SK-N-SH (cell line): ENCODE measurements at regions not wholly inside any gene's neighbourhood (a gene's known extent, or its start where the extent isn't known, plus 50 kb on each side); places are given as distances from the start of the nearest gene placed in this dataset.

Experiments
- CTCF ChIA-PET: fragments of 300-600, 350-600 bp; formaldehyde crosslinking; extraction: SDS; loops from one replicate; lab custom pipeline; 2021; lab: Yijun Ruan, JAX
- POLR2A ChIA-PET: fragments of 350-600 bp; sonication (Branson Sonifier 250); formaldehyde crosslinking; extraction: SDS; loops from one replicate; lab custom pipeline; 2020; ENCODE audit warnings: antibody characterized with exemption, inconsistent platforms; lab: Yijun Ruan, JAX
- DNase-seq: peaks from one replicate; pipeline ENCODE4 v3.0.0; 2012
- H2AFZ ChIP-seq: fragments of 200-600 bp; sonication (generic); 2 replicates; pipeline ENCODE4 v1.8.1; 2016; ENCODE audit warnings: antibody characterized with exemption, mild to moderate bottlenecking, low read depth
- H3F3A ChIP-seq: fragments of 200-600 bp; sonication (generic); replicated peaks from 2 replicates; pipeline ENCODE3; 2016; ENCODE audit warnings: antibody characterized with exemption, mild to moderate bottlenecking; ENCODE audit not compliant: insufficient read depth
- H3K27ac ChIP-seq, 2 experiments: fragments of 200-500 bp in 1 of 2; fragments of 200-600 bp in 1 of 2; sonication (Bioruptor generic) in 1 of 2; sonication (generic), shearing (Covaris generic) in 1 of 2; 2 replicates each; pipeline versions ENCODE4 v1.5.1 to v1.6.1; 2014 to 2016; ENCODE audit warnings: low read depth in 2 of 2, inconsistent platforms in 1 of 2, low read length in 1 of 2, mild to moderate bottlenecking in 1 of 2, mixed read lengths in 1 of 2
- H3K27me3 ChIP-seq: fragments of 200-600 bp; sonication (generic), shearing (Covaris generic); 2 replicates; pipeline ENCODE4 v1.6.1; 2016; ENCODE audit warnings: mixed run types; ENCODE audit not compliant: insufficient read depth
- H3K36me3 ChIP-seq, 2 experiments: fragments of 200-500 bp in 1 of 2; fragments of 200-600 bp in 1 of 2; sonication (Bioruptor generic) in 1 of 2; sonication (generic) in 1 of 2; replicated peaks in 1 of 2; 2 replicates each; pipeline versions ENCODE3 to v1.5.1; 2014 to 2016; ENCODE audit warnings: low read length in 1 of 2, mild to moderate bottlenecking in 1 of 2; ENCODE audit not compliant: insufficient read depth in 2 of 2, control insufficient read depth in 1 of 2
- H3K4me1 ChIP-seq, 2 experiments: fragments of 200-500 bp in 1 of 2; fragments of 200-600 bp in 1 of 2; sonication (Bioruptor generic) in 1 of 2; sonication (generic), shearing (Covaris generic) in 1 of 2; 2 replicates each; pipeline versions ENCODE4 v1.5.1 to v1.6.1; 2014 to 2016; ENCODE audit warnings: low read depth in 1 of 2, low read length in 1 of 2, mixed run types in 1 of 2; ENCODE audit not compliant: insufficient read depth in 2 of 2, control insufficient read depth in 1 of 2
- H3K4me2 ChIP-seq: fragments of 200-600 bp; sonication (generic), shearing (Covaris generic); 2 replicates; pipeline ENCODE4 v1.6.1; 2017; ENCODE audit warnings: mixed run types
- H3K4me3 ChIP-seq, 2 experiments: fragments of 200-500 bp in 1 of 2; fragments of 200-600 bp in 1 of 2; sonication (Bioruptor generic) in 1 of 2; sonication (generic), shearing (Covaris generic) in 1 of 2; 2 replicates each; pipeline versions ENCODE4 v1.5.1 to v1.8.1; 2014 to 2016; ENCODE audit warnings: low read depth in 2 of 2, inconsistent platforms in 1 of 2, low read length in 1 of 2, mild to moderate bottlenecking in 1 of 2, mixed read lengths in 1 of 2, moderate library complexity in 1 of 2
- H3K79me2 ChIP-seq: fragments of 200-600 bp; sonication (generic); 2 replicates; pipeline ENCODE4 v1.8.1; 2017; ENCODE audit warnings: mild to moderate bottlenecking; ENCODE audit not compliant: insufficient read depth
- H3K9ac ChIP-seq: fragments of 200-600 bp; sonication (generic); 2 replicates; pipeline ENCODE4 v1.6.1; 2017; ENCODE audit warnings: mixed run types
- H3K9me2 ChIP-seq: fragments of 200-600 bp; sonication (generic); 2 replicates; pipeline ENCODE4 v1.6.1; 2017; ENCODE audit warnings: mixed run types
- H3K9me3 ChIP-seq: fragments of 200-600 bp; sonication (generic); 2 replicates; pipeline ENCODE4 v1.6.1; 2017; ENCODE audit warnings: mixed run types, mild to moderate bottlenecking, moderate library complexity
- H4K20me1 ChIP-seq: fragments of 200-600 bp; sonication (generic); 2 replicates; pipeline ENCODE4 v1.6.1; 2017; ENCODE audit warnings: mild to moderate bottlenecking, mixed run types; ENCODE audit not compliant: insufficient read depth
- ELF1 ChIP-seq: IDR thresholded peaks from 2 replicates; pipeline ENCODE4 v1.4.0; 2012
- FOSL2 ChIP-seq: IDR thresholded peaks from 2 replicates; pipeline ENCODE4 v1.4.0; 2012; ENCODE audit warnings: low read depth, mild to moderate bottlenecking, moderate library complexity, borderline replicate concordance
- FOXJ3 ChIP-seq: sonication (generic); formaldehyde crosslinking; IDR thresholded peaks from 2 replicates; pipeline ENCODE4 v1.5.1; 2020; ENCODE audit warnings: mild to moderate bottlenecking, missing genetic modification reagents
- FOXM1 ChIP-seq: IDR thresholded peaks from 2 replicates; pipeline ENCODE4 v1.4.0; 2012; ENCODE audit warnings: low read depth, mild to moderate bottlenecking
- JUND ChIP-seq: IDR thresholded peaks from 2 replicates; pipeline ENCODE4 v1.4.0; 2012
- MEF2A ChIP-seq: IDR thresholded peaks from 2 replicates; pipeline ENCODE4 v1.4.0; 2012; ENCODE audit warnings: low read depth, borderline replicate concordance
- MXI1 ChIP-seq: IDR thresholded peaks from 2 replicates; pipeline ENCODE4 v1.6.1; 2012; ENCODE audit warnings: mild to moderate bottlenecking, low read depth, low read length, improper control_type of control experiment
- NFIC ChIP-seq: IDR thresholded peaks from 2 replicates; pipeline ENCODE4 v1.4.0; 2012; ENCODE audit warnings: borderline replicate concordance
- RFX5 ChIP-seq: IDR thresholded peaks from 2 replicates; pipeline ENCODE4 v1.6.1; 2012; ENCODE audit warnings: mild to moderate bottlenecking, improper control_type of control experiment, low read length
- RXRA ChIP-seq: IDR thresholded peaks from 2 replicates; pipeline ENCODE4 v1.4.0; 2012; ENCODE audit warnings: low read depth, mild to moderate bottlenecking, borderline replicate concordance
- SMC3 ChIP-seq: IDR thresholded peaks from 2 replicates; pipeline ENCODE4 v1.6.1; 2012; ENCODE audit warnings: low read depth, low read length, improper control_type of control experiment
- TAF1 ChIP-seq: IDR thresholded peaks from 2 replicates; pipeline ENCODE4 v1.6.1; 2012; ENCODE audit warnings: low read depth, mild to moderate bottlenecking, low read length, moderate library complexity, borderline replicate concordance
- TCF12 ChIP-seq: IDR thresholded peaks from 2 replicates; pipeline ENCODE4 v1.4.0; 2012
- WGBS: methylation state at CpG from one replicate; pipeline ENCODE4 v1.1.6; 2017; ENCODE audit warnings: low lambda C conversion rate; 5-methylcytosine and 5-hydroxymethylcytosine counted together
- TF ChIP-seq, protein P1 (sequence below): fragments of 150-350 bp; IDR thresholded peaks from 2 replicates; pipeline ENCODE4 v1.6.1; 2017; ENCODE audit warnings: antibody characterized with exemption, low read length, low read depth, borderline replicate concordance
- TF ChIP-seq, protein P2 (sequence below): fragments of 150-350 bp; IDR thresholded peaks from 2 replicates; pipeline ENCODE4 v1.6.1; 2016; ENCODE audit warnings: mild to moderate bottlenecking, low read depth, low read length
- TF ChIP-seq, protein P3 (sequence below): fragments of 200-600 bp; sonication (generic); IDR thresholded peaks from 2 replicates; pipeline ENCODE4 v1.6.1; 2017; ENCODE audit warnings: antibody characterized with exemption, mild to moderate bottlenecking, moderate library complexity
- TF ChIP-seq, protein P4 (sequence below): IDR thresholded peaks from 2 replicates; pipeline ENCODE4; 2012

DNA sequence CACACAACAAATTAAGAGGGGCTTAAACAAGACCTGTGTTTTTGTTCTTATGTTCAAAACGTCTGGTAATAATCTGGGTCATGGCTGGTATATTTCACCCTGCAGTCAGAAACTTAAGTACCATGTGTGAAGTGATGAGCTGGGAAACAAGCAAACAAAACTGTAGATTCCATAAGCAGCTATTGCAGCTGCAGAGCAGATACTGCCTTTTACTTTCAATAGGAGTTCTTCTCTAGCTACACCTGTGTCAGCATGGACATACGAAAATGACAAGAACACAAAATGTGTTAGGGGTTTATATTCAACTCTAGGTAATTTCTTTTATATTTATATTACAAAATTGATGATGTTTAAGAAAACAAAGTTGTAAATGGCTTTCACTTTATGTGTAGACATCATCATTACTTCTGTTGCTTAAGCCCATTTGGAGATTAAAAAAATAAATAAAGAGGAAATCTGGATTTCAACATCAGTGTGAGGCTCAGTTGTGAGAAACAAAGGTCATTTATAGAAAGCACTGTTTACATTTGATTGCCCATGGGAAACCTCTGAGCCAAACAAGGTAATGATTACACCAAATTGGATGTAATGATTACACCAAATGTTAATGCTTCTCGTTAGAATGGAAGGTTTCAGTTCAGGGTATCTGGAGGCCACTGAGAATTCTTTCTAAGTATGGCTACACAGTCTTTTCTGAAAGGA is 451.0 kb upstream of the SLC10A2 start:
- Histone ChIP-seq H3K36me3 (no peaks in the 10 kb centered on the region), H2AFZ (no peak overlapping the region), H3K4me2 (no peak overlapping the region), H3K9me3 (no peaks in the 10 kb centered on the region; the same call in 1 of the 2 replicates), H4K20me1 (no peaks in the 10 kb centered on the region), H3K4me3 (no peak overlapping the region), H3K9ac (no peak overlapping the region), H3K79me2 (no peaks in the 10 kb centered on the region), H3K4me1 (peaks cover 0 to 11% of the 10 kb centered on the region in 2 experiments; a peak in 2 of 4 replicates), H3K27ac (peak overlapping the region in 1 of 2 experiments; percentile 55; a peak in 1 of 4 replicates), H3F3A (no peaks in the 10 kb centered on the region), H3K27me3 (no peaks in the 10 kb centered on the region), H3K9me2 (no peaks in the 10 kb centered on the region)
- DNase-seq = no peak
- 36% methylated on average over 3 of the region's 3 CpGs for WGBS
- CTCF ChIA-PET = no interaction called here
- POLR2A ChIA-PET = no interaction called here
- TF ChIP-seq FOSL2 (no peak), FOXM1 (no peak)

DNA sequence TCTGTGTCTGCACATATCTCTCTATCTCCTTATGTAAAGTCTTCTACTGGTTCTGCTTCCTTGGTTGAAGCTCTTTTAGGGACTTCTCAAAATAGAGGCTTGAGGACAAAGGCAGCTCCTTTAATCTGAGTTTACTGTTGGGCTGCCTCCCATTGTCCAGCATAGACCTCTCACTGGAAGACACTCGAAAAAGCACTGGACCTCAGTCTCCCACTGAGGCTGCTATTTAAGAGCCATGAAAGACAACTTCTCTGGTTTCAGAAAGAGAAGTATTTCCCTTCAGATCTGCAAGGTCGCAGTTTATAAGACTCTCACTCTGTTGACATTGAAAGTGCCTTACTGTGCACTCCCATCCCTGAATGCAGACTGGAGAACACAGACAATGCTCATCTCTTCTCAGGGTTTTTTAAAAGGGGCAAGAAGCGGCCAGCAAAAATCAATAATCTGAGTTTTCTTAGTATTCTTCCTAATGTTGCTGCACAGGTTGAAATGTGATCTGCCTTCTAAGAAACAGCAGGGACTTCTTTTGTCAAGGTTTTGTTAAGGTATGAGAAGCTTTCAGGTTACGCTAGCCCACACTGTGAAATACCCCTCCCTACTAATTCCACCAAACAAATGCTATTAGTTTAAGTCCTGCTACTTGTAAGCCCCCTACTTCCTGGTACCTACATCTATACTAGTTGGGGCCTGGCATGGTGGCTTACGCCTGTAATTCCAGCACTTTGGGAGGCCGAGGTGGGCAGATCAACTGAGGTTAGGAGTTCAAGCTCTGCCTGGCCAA is 450.0 kb upstream of the SLC10A2 start:
- Histone ChIP-seq H3K4me2 (no peak overlapping the region), H3K9me3 (no peaks in the 10 kb centered on the region; the same call in 1 of the 2 replicates), H3K4me1 (peaks cover 0 to 11% of the 10 kb centered on the region in 2 experiments; a peak in 2 of 4 replicates), H3K4me3 (no peak overlapping the region), H3K9me2 (no peaks in the 10 kb centered on the region), H3F3A (no peaks in the 10 kb centered on the region), H3K79me2 (no peaks in the 10 kb centered on the region), H3K9ac (no peak overlapping the region), H2AFZ (no peak overlapping the region), H3K27ac (peak overlapping the region in 1 of 2 experiments; percentile 71; a peak in 2 of 4 replicates), H4K20me1 (no peaks in the 10 kb centered on the region), H3K27me3 (no peaks in the 10 kb centered on the region), H3K36me3 (no peaks in the 10 kb centered on the region)
- POLR2A ChIA-PET = no interaction called here
- TF ChIP-seq SMC3 (no peak), MXI1 (no peak), TAF1 (no peak), RFX5 (no peak), NFIC (no peak), FOSL2 (no peak), FOXM1 (no peak), MEF2A (no peak), TCF12 (no peak), ELF1 (no peak), JUND (no peak), FOXJ3 (no peak), RXRA (no peak)
- TF ChIP-seq, protein P1, sequence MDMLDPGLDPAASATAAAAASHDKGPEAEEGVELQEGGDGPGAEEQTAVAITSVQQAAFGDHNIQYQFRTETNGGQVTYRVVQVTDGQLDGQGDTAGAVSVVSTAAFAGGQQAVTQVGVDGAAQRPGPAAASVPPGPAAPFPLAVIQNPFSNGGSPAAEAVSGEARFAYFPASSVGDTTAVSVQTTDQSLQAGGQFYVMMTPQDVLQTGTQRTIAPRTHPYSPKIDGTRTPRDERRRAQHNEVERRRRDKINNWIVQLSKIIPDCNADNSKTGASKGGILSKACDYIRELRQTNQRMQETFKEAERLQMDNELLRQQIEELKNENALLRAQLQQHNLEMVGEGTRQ = no peak
- TF ChIP-seq, protein P2, sequence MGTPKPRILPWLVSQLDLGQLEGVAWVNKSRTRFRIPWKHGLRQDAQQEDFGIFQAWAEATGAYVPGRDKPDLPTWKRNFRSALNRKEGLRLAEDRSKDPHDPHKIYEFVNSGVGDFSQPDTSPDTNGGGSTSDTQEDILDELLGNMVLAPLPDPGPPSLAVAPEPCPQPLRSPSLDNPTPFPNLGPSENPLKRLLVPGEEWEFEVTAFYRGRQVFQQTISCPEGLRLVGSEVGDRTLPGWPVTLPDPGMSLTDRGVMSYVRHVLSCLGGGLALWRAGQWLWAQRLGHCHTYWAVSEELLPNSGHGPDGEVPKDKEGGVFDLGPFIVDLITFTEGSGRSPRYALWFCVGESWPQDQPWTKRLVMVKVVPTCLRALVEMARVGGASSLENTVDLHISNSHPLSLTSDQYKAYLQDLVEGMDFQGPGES = no peak
- TF ChIP-seq, protein P3, sequence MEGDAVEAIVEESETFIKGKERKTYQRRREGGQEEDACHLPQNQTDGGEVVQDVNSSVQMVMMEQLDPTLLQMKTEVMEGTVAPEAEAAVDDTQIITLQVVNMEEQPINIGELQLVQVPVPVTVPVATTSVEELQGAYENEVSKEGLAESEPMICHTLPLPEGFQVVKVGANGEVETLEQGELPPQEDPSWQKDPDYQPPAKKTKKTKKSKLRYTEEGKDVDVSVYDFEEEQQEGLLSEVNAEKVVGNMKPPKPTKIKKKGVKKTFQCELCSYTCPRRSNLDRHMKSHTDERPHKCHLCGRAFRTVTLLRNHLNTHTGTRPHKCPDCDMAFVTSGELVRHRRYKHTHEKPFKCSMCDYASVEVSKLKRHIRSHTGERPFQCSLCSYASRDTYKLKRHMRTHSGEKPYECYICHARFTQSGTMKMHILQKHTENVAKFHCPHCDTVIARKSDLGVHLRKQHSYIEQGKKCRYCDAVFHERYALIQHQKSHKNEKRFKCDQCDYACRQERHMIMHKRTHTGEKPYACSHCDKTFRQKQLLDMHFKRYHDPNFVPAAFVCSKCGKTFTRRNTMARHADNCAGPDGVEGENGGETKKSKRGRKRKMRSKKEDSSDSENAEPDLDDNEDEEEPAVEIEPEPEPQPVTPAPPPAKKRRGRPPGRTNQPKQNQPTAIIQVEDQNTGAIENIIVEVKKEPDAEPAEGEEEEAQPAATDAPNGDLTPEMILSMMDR = no peak
- TF ChIP-seq, protein P4, sequence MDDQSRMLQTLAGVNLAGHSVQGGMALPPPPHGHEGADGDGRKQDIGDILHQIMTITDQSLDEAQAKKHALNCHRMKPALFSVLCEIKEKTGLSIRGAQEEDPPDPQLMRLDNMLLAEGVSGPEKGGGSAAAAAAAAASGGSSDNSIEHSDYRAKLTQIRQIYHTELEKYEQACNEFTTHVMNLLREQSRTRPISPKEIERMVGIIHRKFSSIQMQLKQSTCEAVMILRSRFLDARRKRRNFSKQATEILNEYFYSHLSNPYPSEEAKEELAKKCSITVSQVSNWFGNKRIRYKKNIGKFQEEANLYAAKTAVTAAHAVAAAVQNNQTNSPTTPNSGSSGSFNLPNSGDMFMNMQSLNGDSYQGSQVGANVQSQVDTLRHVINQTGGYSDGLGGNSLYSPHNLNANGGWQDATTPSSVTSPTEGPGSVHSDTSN = no peak
- WGBS = 45% methylated on average over 6 of the region's 6 CpGs
- DNase-seq = no peak
- CTCF ChIA-PET = interaction anchor here (0.8 kb wide), 1 partner anchor 12 kb away, joined by 3 read pairs; no protein-coding TSS in a partner anchor
